Vagina (tissue), 2 donors: ENCODE measurements at regions not wholly inside any gene's neighbourhood (a gene's known extent, or its start where the extent isn't known, plus 50 kb on each side); places are given as distances from the start of the nearest gene placed in this dataset.
"Not testable (repeated sequence)": the region's sequence is repeated elsewhere in the genome, so short reads cannot be mapped to it uniquely, and the experiment has no call there.

Experiments
- DNase-seq, 2 donors: peaks; one replicate each; pipeline ENCODE4 v3.0.0-alpha.2; 2017; ENCODE audit errors: extremely low spot score in 2 of 2
- H3K27ac ChIP-seq: fragments of 200-600 bp; sonication (generic); one replicate; pipeline ENCODE4 v1.5.1; 2019
- H3K27me3 ChIP-seq: fragments of 200-600 bp; sonication (generic); one replicate; pipeline ENCODE4 v1.5.1; 2019
- H3K36me3 ChIP-seq, 2 donors: fragments of 200-600 bp; sonication (generic); one replicate each; pipeline ENCODE4 v1.5.1; 2017 to 2019
- H3K4me1 ChIP-seq: fragments of 200-600 bp; sonication (generic); one replicate; pipeline ENCODE4 v1.5.1; 2019
- H3K4me3 ChIP-seq, 2 donors: fragments of 200-600 bp; sonication (generic); 1 replicate in 1 of 2; 2 replicates in 1 of 2; pipeline ENCODE4 v1.5.1; 2016 to 2019
- H3K9me3 ChIP-seq: fragments of 200-600 bp; sonication (generic); one replicate; pipeline ENCODE4 v1.5.1; 2019
- POLR2A ChIP-seq, 2 donors: fragments of 450-650 bp; IDR thresholded peaks; one replicate each; pipeline ENCODE4 v1.6.1; 2017; ENCODE audit warnings: antibody characterized with exemption in 2 of 2, mild to moderate bottlenecking in 2 of 2, moderate library complexity in 2 of 2
- POLR2AphosphoS5 ChIP-seq, 2 donors: sonication (generic); formaldehyde crosslinking; IDR thresholded peaks; one replicate each; pipeline ENCODE4 v1.9.0; 2017; ENCODE audit warnings: antibody characterized with exemption in 2 of 2, mild to moderate bottlenecking in 2 of 2, low read depth in 1 of 2; ENCODE audit not compliant: insufficient read depth in 1 of 2
- intact Hi-C: fragments of 100-400 bp; cut with DNase I; formaldehyde crosslinking; loops from one replicate; pipeline ENCODE4 v1.15.1; 2023
- TF ChIP-seq, protein P1 (sequence below), 3 experiments: fragments of 450-650 bp in 2 of 3; fragments of 200-600 bp in 1 of 3; sonication (generic) in 1 of 3; IDR thresholded peaks; one replicate each; pipeline ENCODE4 v1.5.1; 2017 to 2019; ENCODE audit warnings: antibody characterized with exemption in 3 of 3, mild to moderate bottlenecking in 2 of 3, moderate library complexity in 2 of 3

- Histone ChIP-seq H3K4me1 (no peaks in the 10 kb centered on the region), H3K27ac (no peak overlapping the region), H3K27me3 (no peaks in the 10 kb centered on the region), H3K36me3 (no peaks in the 10 kb centered on the region), H3K9me3 (no peaks in the 10 kb centered on the region), H3K4me3 (no peak overlapping the region)
- no peak for TF ChIP-seq POLR2A (IDR thresholded peaks at IDR 0.05)
- no peak for TF ChIP-seq POLR2AphosphoS5 (IDR thresholded peaks at IDR 0.05; ENCODE audit: insufficient read depth in 1 of 2, low read depth in 1 of 2)
- TF ChIP-seq, protein P1, sequence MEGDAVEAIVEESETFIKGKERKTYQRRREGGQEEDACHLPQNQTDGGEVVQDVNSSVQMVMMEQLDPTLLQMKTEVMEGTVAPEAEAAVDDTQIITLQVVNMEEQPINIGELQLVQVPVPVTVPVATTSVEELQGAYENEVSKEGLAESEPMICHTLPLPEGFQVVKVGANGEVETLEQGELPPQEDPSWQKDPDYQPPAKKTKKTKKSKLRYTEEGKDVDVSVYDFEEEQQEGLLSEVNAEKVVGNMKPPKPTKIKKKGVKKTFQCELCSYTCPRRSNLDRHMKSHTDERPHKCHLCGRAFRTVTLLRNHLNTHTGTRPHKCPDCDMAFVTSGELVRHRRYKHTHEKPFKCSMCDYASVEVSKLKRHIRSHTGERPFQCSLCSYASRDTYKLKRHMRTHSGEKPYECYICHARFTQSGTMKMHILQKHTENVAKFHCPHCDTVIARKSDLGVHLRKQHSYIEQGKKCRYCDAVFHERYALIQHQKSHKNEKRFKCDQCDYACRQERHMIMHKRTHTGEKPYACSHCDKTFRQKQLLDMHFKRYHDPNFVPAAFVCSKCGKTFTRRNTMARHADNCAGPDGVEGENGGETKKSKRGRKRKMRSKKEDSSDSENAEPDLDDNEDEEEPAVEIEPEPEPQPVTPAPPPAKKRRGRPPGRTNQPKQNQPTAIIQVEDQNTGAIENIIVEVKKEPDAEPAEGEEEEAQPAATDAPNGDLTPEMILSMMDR (IDR thresholded peaks at IDR 0.05), result no peak
- intact Hi-C loops, result no loop called here
- DNase-seq, result no peak
Measured at GRCh38 chr5:82448374-82448773, 170.2 kb upstream of the RPS23 start.

GRCh38 chr5:82447913-82448312, 169.8 kb upstream of the RPS23 start:
- no peak overlapping the region for H3K27ac ChIP-seq
- no peak for DNase-seq
- no peak overlapping the region for H3K4me3 ChIP-seq
- H3K27me3 ChIP-seq, result no peaks in the 10 kb centered on the region
- no peaks in the 10 kb centered on the region for H3K4me1 ChIP-seq
- no peaks in the 10 kb centered on the region for H3K9me3 ChIP-seq
- H3K36me3 ChIP-seq, result no peaks in the 10 kb centered on the region
- intact Hi-C loops, result no loop called here
- TF ChIP-seq POLR2A (IDR thresholded peaks at IDR 0.05), result no peak
- no peak for TF ChIP-seq POLR2AphosphoS5 (IDR thresholded peaks at IDR 0.05; ENCODE audit: insufficient read depth in 1 of 2, low read depth in 1 of 2)
- TF ChIP-seq, protein P1 (IDR thresholded peaks at IDR 0.05), result no peak

GRCh38 chr5:82446809-82447208, 168.7 kb upstream of the RPS23 start:
- Histone ChIP-seq H3K4me3 (no peak overlapping the region), H3K27ac (no peak overlapping the region), H3K27me3 (no peaks in the 10 kb centered on the region), H3K4me1 (no peaks in the 10 kb centered on the region), H3K36me3 (no peaks in the 10 kb centered on the region), H3K9me3 (no peaks in the 10 kb centered on the region)
- no peak for DNase-seq
- intact Hi-C loops, result no loop called here
- TF ChIP-seq POLR2A (IDR thresholded peaks at IDR 0.05) (no peak), POLR2AphosphoS5 (IDR thresholded peaks at IDR 0.05; ENCODE audit: insufficient read depth in 1 of 2, low read depth in 1 of 2) (no peak)
- TF ChIP-seq, protein P1 (IDR thresholded peaks at IDR 0.05), result no peak

- DNase-seq, result no peak
- TF ChIP-seq POLR2A (IDR thresholded peaks at IDR 0.05) (no peak), POLR2AphosphoS5 (IDR thresholded peaks at IDR 0.05; ENCODE audit: insufficient read depth in 1 of 2, low read depth in 1 of 2) (no peak)
- TF ChIP-seq, protein P1 (IDR thresholded peaks at IDR 0.05), result no peak
- no peaks in the 10 kb centered on the region for H3K9me3 ChIP-seq
- H3K27ac ChIP-seq, result no peak overlapping the region
- H3K4me3 ChIP-seq, result no peak overlapping the region
- H3K27me3 ChIP-seq, result no peaks in the 10 kb centered on the region
- intact Hi-C loops, result no loop called here
- no peaks in the 10 kb centered on the region for H3K4me1 ChIP-seq
- no peaks in the 10 kb centered on the region for H3K36me3 ChIP-seq
Measured at GRCh38 chr5:82445726-82446335, 167.7 kb upstream of the RPS23 start.

- H3K27me3 ChIP-seq, result no peaks in the 10 kb centered on the region
- H3K4me1 ChIP-seq, result no peaks in the 10 kb centered on the region
- H3K4me3 ChIP-seq, result no peak overlapping the region
- no peaks in the 10 kb centered on the region for H3K36me3 ChIP-seq
- H3K9me3 ChIP-seq, result no peaks in the 10 kb centered on the region
- no peak for TF ChIP-seq POLR2A (IDR thresholded peaks at IDR 0.05)
- TF ChIP-seq, protein P1 (IDR thresholded peaks at IDR 0.05), result no peak
- TF ChIP-seq POLR2AphosphoS5 (IDR thresholded peaks at IDR 0.05; ENCODE audit: insufficient read depth in 1 of 2, low read depth in 1 of 2), result no peak
- intact Hi-C loops, result no loop called here
- no peak for DNase-seq
- H3K27ac ChIP-seq, result no peak overlapping the region
Measured at GRCh38 chr5:82439750-82440445, 161.7 kb upstream of the RPS23 start.

- H3K27me3 ChIP-seq, H3K27ac ChIP-seq, H3K4me1 ChIP-seq, H3K36me3 ChIP-seq, H3K4me3 ChIP-seq, intact Hi-C loops, DNase-seq, H3K9me3 ChIP-seq: not testable (repeated sequence)
Measured at GRCh38 chr5:82437565-82437964, 159.4 kb upstream of the RPS23 start.
